DMS114 treated with DMSO at 0.1 percent for 48 hours (cell line): ENCODE measurements at regions not wholly inside any gene's neighbourhood (a gene's known extent, or its start where the extent isn't known, plus 50 kb on each side); places are given as distances from the start of the nearest gene placed in this dataset.
A peak's percentile ranks its signal among the peaks of the same experiment; 100 is the strongest.

ENCODE experiments used
- DNase-seq: peaks from one replicate; lab custom pipeline; 2025; ENCODE audit not compliant: unreplicated experiment; lab: John Stamatoyannopoulos, UW

- DNase-seq: no peak
Observed at GRCh38 chr15:62532367-62532766, 367.3 kb upstream of the C2CD4B start.

GRCh38 chr15:62533687-62534086 is 368.6 kb upstream of the C2CD4B start:
- DNase-seq: no peak

GRCh38 chr15:62534996-62535395 is 369.9 kb upstream of the C2CD4B start:
- no peak for DNase-seq

GRCh38 chr15:62539236-62539635 is 374.2 kb upstream of the C2CD4B start:
- DNase-seq: no peak

- DNase-seq: no peak
Observed at GRCh38 chr15:62541250-62541649, 376.2 kb upstream of the C2CD4B start.

GRCh38 chr15:62541846-62542245 is 376.8 kb upstream of the C2CD4B start:
- DNase-seq: no peak

- DNase-seq: no peak
Observed at GRCh38 chr15:62544446-62544845, 379.4 kb upstream of the C2CD4B start.

GRCh38 chr15:62545467-62546227 is 380.6 kb upstream of the C2CD4B start:
- no peak for DNase-seq

GRCh38 chr15:62546628-62547027 is 381.5 kb upstream of the C2CD4B start:
- DNase-seq: no peak

- no peak for DNase-seq
Observed at GRCh38 chr15:62547584-62547983, 382.5 kb upstream of the C2CD4B start.

- peak; percentile 8 for DNase-seq
Observed at GRCh38 chr15:62549345-62549970, 384.4 kb upstream of the C2CD4B start.

GRCh38 chr15:62550106-62550505 is 385.0 kb upstream of the C2CD4B start:
- no peak for DNase-seq

- no peak for DNase-seq
Observed at GRCh38 chr15:62552444-62552843, 387.4 kb upstream of the C2CD4B start.

GRCh38 chr15:62553911-62554563 is 389.0 kb upstream of the C2CD4B start:
- no peak for DNase-seq

- no peak for DNase-seq
Observed at GRCh38 chr15:62558640-62559380, 393.7 kb upstream of the C2CD4B start.

- no peak for DNase-seq
Observed at GRCh38 chr15:62559381-62559733, 394.3 kb upstream of the C2CD4B start.

GRCh38 chr15:62561059-62561519 is 396.0 kb upstream of the C2CD4B start:
- DNase-seq: no peak

GRCh38 chr15:62561571-62561970 is 396.5 kb upstream of the C2CD4B start:
- DNase-seq: no peak

GRCh38 chr15:62564886-62565633 is 400.0 kb upstream of the C2CD4B start:
- DNase-seq: no peak

- no peak for DNase-seq
Observed at GRCh38 chr15:62565634-62566026, 400.5 kb upstream of the C2CD4B start.

GRCh38 chr15:62566248-62566647 is 401.2 kb upstream of the C2CD4B start:
- no peak for DNase-seq
